ENCODE measurements at regions not wholly inside any gene's neighbourhood (a gene's known extent, or its start where the extent isn't known, plus 50 kb on each side); places are given as distances from the start of the nearest gene placed in this dataset.

DNA sequence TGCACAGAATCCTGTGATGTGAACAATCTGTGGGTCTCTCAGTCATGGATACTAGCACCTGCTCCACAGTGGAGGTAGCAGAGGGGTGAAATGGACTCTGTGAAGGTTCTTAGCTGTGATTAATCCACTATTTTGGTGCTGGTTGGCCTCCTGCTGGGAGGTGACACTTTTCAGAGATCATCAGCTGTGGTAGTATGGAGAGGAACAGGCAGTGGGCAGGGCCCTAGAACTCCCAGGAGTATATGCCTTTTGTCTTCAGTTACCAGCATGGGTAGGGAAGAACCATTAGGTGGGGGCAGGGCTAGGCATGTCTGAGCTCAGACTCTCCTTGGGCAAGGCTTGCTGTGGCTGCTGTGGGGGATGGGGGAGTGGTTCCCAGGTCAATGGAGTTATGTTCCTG lies 54.0 kb upstream of the KCNJ15 start:
- no peaks in the 10 kb centered on the region for H3K27me3 ChIP-seq (ENCODE audit: insufficient read depth, low read length)
- no peak overlapping the region for H3K27ac ChIP-seq (ENCODE audit: low read depth, low read length)
- no peak overlapping the region for H3K4me3 ChIP-seq (ENCODE audit: low read depth, low read length)
- H2BK12ac ChIP-seq (ENCODE audit: low read length) = no peak overlapping the region
- no peak overlapping the region for H2BK120ac ChIP-seq (ENCODE audit: insufficient read depth, low read length, poor library complexity)
- H3K14ac ChIP-seq (ENCODE audit: low read length) = no peak overlapping the region
- no peak overlapping the region for H2AK5ac ChIP-seq (ENCODE audit: low read length)
- H2BK5ac ChIP-seq (ENCODE audit: low read depth, low read length, poor library complexity) = no peak overlapping the region
- H3K9me3 ChIP-seq (ENCODE audit: insufficient read depth, low read depth, low read length) = peaks cover 2% of the 10 kb centered on the region
- H2AFZ ChIP-seq (ENCODE audit: insufficient read depth, low read length, poor library complexity) = no peak overlapping the region
- H3K18ac ChIP-seq (ENCODE audit: low read length) = no peak overlapping the region
- no peaks in the 10 kb centered on the region for H3K36me3 ChIP-seq (ENCODE audit: control insufficient read depth in 1 of 2, insufficient read depth in 2 of 2, low read length in 2 of 2)
- no peak overlapping the region for H3K9ac ChIP-seq (ENCODE audit: low read length)
- H3K4me1 ChIP-seq (ENCODE audit: control insufficient read depth in 1 of 2, insufficient read depth in 2 of 2, low read length in 2 of 2) = peaks cover 0 to 4% of the 10 kb centered on the region in 2 experiments
- DNase-seq = no peak
- H4K91ac ChIP-seq (ENCODE audit: low read depth, low read length) = no peak overlapping the region
- H3K79me1 ChIP-seq (ENCODE audit: low read length) = no peaks in the 10 kb centered on the region
- no peak overlapping the region for H3K23ac ChIP-seq (ENCODE audit: low read length)
- H3K4me2 ChIP-seq (ENCODE audit: low read length) = no peak overlapping the region
- H3K79me2 ChIP-seq (ENCODE audit: control insufficient read depth, insufficient read depth, low read length, poor library complexity) = no peaks in the 10 kb centered on the region
- no peak overlapping the region for H4K12ac ChIP-seq (ENCODE audit: low read depth, low read length)
- no peak overlapping the region for H4K8ac ChIP-seq (ENCODE audit: low read depth, low read length)
- no peak overlapping the region for H3K4ac ChIP-seq (ENCODE audit: low read depth, low read length)

DNA sequence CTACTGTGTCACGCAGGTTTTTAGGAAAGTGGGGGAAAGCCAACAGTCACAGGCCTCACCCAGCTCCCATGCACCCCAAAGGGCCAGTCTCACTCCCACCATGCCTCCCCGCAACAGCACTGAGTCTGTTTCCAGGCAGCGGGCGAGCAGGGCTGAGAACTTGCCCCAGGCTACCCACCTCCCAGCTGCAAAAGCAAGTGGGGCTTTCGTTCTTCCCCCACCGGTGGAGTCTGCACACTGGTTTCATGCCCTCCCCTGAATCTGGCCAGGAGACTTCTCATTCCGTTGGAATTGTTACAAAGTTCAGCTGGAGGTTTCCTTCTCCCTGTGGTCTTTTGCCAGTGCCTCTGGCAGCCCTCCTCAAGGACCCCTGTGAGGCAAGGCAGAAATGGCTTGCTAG lies 53.6 kb upstream of the KCNJ15 start:
- Histone ChIP-seq H2BK12ac (ENCODE audit: low read length) (no peak overlapping the region), H3K9me3 (ENCODE audit: insufficient read depth, low read depth, low read length) (peaks cover 2% of the 10 kb centered on the region), H3K23ac (ENCODE audit: low read length) (no peak overlapping the region), H4K91ac (ENCODE audit: low read depth, low read length) (peak overlapping the region; percentile 20), H3K27me3 (ENCODE audit: insufficient read depth, low read length) (no peaks in the 10 kb centered on the region), H3K4me3 (ENCODE audit: low read depth, low read length) (no peak overlapping the region), H3K27ac (ENCODE audit: low read depth, low read length) (no peak overlapping the region), H3K4me2 (ENCODE audit: low read length) (no peak overlapping the region), H3K79me2 (ENCODE audit: control insufficient read depth, insufficient read depth, low read length, poor library complexity) (no peaks in the 10 kb centered on the region), H3K9ac (ENCODE audit: low read length) (no peak overlapping the region), H2BK5ac (ENCODE audit: low read depth, low read length, poor library complexity) (no peak overlapping the region), H3K4ac (ENCODE audit: low read depth, low read length) (no peak overlapping the region), H3K14ac (ENCODE audit: low read length) (peak overlapping the region; percentile 45), H2AFZ (ENCODE audit: insufficient read depth, low read length, poor library complexity) (no peak overlapping the region), H3K36me3 (ENCODE audit: control insufficient read depth in 1 of 2, insufficient read depth in 2 of 2, low read length in 2 of 2) (no peaks in the 10 kb centered on the region), H2AK5ac (ENCODE audit: low read length) (no peak overlapping the region), H4K12ac (ENCODE audit: low read depth, low read length) (no peak overlapping the region), H3K79me1 (ENCODE audit: low read length) (no peaks in the 10 kb centered on the region), H4K8ac (ENCODE audit: low read depth, low read length) (no peak overlapping the region), H3K18ac (ENCODE audit: low read length) (no peak overlapping the region), H3K4me1 (ENCODE audit: control insufficient read depth in 1 of 2, insufficient read depth in 2 of 2, low read length in 2 of 2) (peaks cover 0 to 4% of the 10 kb centered on the region in 2 experiments), H2BK120ac (ENCODE audit: insufficient read depth, low read length, poor library complexity) (no peak overlapping the region)
- DNase-seq = no peak
- no CpG with 5 or more reads among the region's 7 CpGs for WGBS (ENCODE audit: extremely low coverage, insufficient coverage, insufficient read length)

DNA sequence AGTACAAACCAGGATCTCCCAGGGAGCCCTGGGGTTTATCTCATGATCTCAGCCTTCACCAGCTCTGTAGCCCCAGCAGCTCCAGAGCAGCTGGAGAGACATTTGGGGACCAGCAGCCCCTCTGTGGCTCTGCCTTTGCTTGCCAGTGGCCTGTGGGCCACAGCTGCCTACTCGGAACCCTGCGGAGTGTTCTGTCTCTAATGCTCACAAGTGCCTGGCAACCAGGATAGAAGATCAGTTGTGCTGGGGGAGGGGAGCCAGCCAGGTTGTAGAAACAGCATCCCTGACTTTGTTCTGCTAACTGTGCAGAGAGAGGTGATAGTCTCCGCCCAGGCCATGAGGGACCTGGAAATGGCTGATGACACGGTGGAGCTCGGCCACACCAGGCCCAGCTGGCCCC lies 50.9 kb upstream of the KCNJ15 start:
- Histone ChIP-seq H3K36me3 (ENCODE audit: control insufficient read depth in 1 of 2, insufficient read depth in 2 of 2, low read length in 2 of 2) (no peaks in the 10 kb centered on the region), H2BK120ac (ENCODE audit: insufficient read depth, low read length, poor library complexity) (no peak overlapping the region), H3K9ac (ENCODE audit: low read length) (no peak overlapping the region), H3K4me2 (ENCODE audit: low read length) (no peak overlapping the region), H4K91ac (ENCODE audit: low read depth, low read length) (no peak overlapping the region), H3K27me3 (ENCODE audit: insufficient read depth, low read length) (no peaks in the 10 kb centered on the region), H3K14ac (ENCODE audit: low read length) (no peak overlapping the region), H3K4me1 (ENCODE audit: control insufficient read depth in 1 of 2, insufficient read depth in 2 of 2, low read length in 2 of 2) (peaks cover 0 to 4% of the 10 kb centered on the region in 2 experiments), H2BK12ac (ENCODE audit: low read length) (no peak overlapping the region), H3K4me3 (ENCODE audit: low read depth, low read length) (no peak overlapping the region), H3K9me3 (ENCODE audit: insufficient read depth, low read depth, low read length) (peaks cover 3% of the 10 kb centered on the region), H3K23ac (ENCODE audit: low read length) (no peak overlapping the region), H2AFZ (ENCODE audit: insufficient read depth, low read length, poor library complexity) (no peak overlapping the region), H4K12ac (ENCODE audit: low read depth, low read length) (no peak overlapping the region), H3K27ac (ENCODE audit: low read depth, low read length) (no peak overlapping the region), H2AK5ac (ENCODE audit: low read length) (no peak overlapping the region), H3K79me1 (ENCODE audit: low read length) (no peaks in the 10 kb centered on the region), H2BK5ac (ENCODE audit: low read depth, low read length, poor library complexity) (no peak overlapping the region), H3K4ac (ENCODE audit: low read depth, low read length) (no peak overlapping the region), H3K79me2 (ENCODE audit: control insufficient read depth, insufficient read depth, low read length, poor library complexity) (no peaks in the 10 kb centered on the region), H4K8ac (ENCODE audit: low read depth, low read length) (no peak overlapping the region), H3K18ac (ENCODE audit: low read length) (no peak overlapping the region)
- DNase-seq = no peak
- WGBS (ENCODE audit: extremely low coverage, insufficient coverage, insufficient read length) = no CpG with 5 or more reads among the region's 5 CpGs

DNA sequence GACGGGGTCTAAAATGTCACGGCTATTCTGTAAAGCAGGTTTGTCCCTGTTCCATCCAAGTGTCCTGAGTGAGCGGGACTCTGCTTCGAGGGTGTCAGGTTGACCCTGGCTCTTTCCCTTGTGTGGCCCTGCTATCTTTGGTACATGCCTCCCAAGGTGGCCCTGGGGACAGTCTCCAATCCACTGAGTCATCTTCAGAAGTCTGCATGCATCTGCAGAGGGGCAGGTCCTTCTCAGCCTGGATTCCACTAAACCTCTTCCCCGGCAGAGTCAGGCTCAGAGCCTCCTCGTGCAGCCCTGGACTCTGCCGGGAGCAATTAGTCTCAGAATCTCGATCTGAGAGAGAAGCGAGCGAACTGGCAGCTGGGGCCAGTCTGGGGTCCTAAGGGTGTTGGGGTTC lies 50.1 kb upstream of the KCNJ15 start:
- no peak overlapping the region for H3K23ac ChIP-seq (ENCODE audit: low read length)
- no peak overlapping the region for H2BK5ac ChIP-seq (ENCODE audit: low read depth, low read length, poor library complexity)
- DNase-seq = no peak
- no peaks in the 10 kb centered on the region for H3K36me3 ChIP-seq (ENCODE audit: control insufficient read depth in 1 of 2, insufficient read depth in 2 of 2, low read length in 2 of 2)
- H3K4ac ChIP-seq (ENCODE audit: low read depth, low read length) = no peak overlapping the region
- H3K4me2 ChIP-seq (ENCODE audit: low read length) = no peak overlapping the region
- no peak overlapping the region for H3K4me3 ChIP-seq (ENCODE audit: low read depth, low read length)
- no peak overlapping the region for H3K27ac ChIP-seq (ENCODE audit: low read depth, low read length)
- H3K14ac ChIP-seq (ENCODE audit: low read length) = no peak overlapping the region
- H3K9ac ChIP-seq (ENCODE audit: low read length) = no peak overlapping the region
- no peak overlapping the region for H2AFZ ChIP-seq (ENCODE audit: insufficient read depth, low read length, poor library complexity)
- H4K12ac ChIP-seq (ENCODE audit: low read depth, low read length) = no peak overlapping the region
- H2BK12ac ChIP-seq (ENCODE audit: low read length) = no peak overlapping the region
- H3K79me1 ChIP-seq (ENCODE audit: low read length) = no peaks in the 10 kb centered on the region
- no peak overlapping the region for H2AK5ac ChIP-seq (ENCODE audit: low read length)
- no peaks in the 10 kb centered on the region for H3K79me2 ChIP-seq (ENCODE audit: control insufficient read depth, insufficient read depth, low read length, poor library complexity)
- no peak overlapping the region for H4K91ac ChIP-seq (ENCODE audit: low read depth, low read length)
- H3K4me1 ChIP-seq (ENCODE audit: control insufficient read depth in 1 of 2, insufficient read depth in 2 of 2, low read length in 2 of 2) = peaks cover 0 to 4% of the 10 kb centered on the region in 2 experiments
- no peak overlapping the region for H3K18ac ChIP-seq (ENCODE audit: low read length)
- no peaks in the 10 kb centered on the region for H3K27me3 ChIP-seq (ENCODE audit: insufficient read depth, low read length)
- peaks cover 3% of the 10 kb centered on the region for H3K9me3 ChIP-seq (ENCODE audit: insufficient read depth, low read depth, low read length)
- no peak overlapping the region for H2BK120ac ChIP-seq (ENCODE audit: insufficient read depth, low read length, poor library complexity)
- no peak overlapping the region for H4K8ac ChIP-seq (ENCODE audit: low read depth, low read length)
- WGBS (ENCODE audit: extremely low coverage, insufficient coverage, insufficient read length) = no CpG with 5 or more reads among the region's 10 CpGs

All from trophoblast cell (in vitro differentiated cells and primary cell).